ENCODE measurements at regions not wholly inside any gene's neighbourhood (a gene's known extent, or its start where the extent isn't known, plus 50 kb on each side); places are given as distances from the start of the nearest gene placed in this dataset.

DNA sequence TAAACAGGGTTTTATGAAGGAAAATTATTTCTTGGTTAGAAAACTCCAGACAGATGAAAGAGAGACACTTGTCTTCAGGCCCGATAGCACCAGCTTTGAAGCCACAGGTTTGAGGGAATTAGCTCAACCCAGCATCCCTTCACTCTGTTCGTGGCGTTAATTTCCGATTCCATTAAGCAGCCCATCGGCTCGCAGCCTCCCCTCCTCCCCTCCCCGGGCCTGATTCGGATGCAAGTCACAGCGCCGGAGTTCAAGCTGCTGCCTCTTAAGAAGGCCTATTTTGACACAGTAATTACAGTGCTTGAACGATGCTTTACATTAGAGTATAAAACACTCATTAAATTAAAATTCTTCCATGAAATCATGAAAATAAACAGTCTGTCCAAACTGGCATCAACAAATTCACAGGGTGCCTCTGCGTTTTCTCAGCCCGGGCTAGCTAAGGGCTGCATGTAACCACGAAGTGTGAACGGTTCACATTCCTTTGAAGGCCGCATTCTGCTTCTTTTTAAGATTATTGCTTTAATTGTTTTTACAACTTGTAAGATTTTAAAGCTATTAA, 145.8 kb downstream of the DICER1 start:
- no peak overlapping the region for H3K18ac ChIP-seq (ENCODE audit: insufficient read length, low read depth, low read length)
- H2BK15ac ChIP-seq (ENCODE audit: low read depth, low read length), result no peak overlapping the region
- peaks cover 12% of the 10 kb centered on the region for H3K27me3 Mint-ChIP-seq (ENCODE audit: low read depth)
- H2BK5ac ChIP-seq (ENCODE audit: insufficient read length, low read length), result no peak overlapping the region
- H3K4ac ChIP-seq (ENCODE audit: low read depth, low read length), result no peak overlapping the region
- H4K8ac ChIP-seq (replicated peaks; ENCODE audit: insufficient read length, low read depth, low read length), result no peak overlapping the region
- no CpG with 5 or more reads among the region's 16 CpGs for WGBS (ENCODE audit: extremely low coverage, insufficient read length, low lambda C conversion rate)
- no peaks in the 10 kb centered on the region for H4K20me1 ChIP-seq (ENCODE audit: control insufficient read depth, insufficient read depth, insufficient read length)
- TF ChIP-seq, protein P1, sequence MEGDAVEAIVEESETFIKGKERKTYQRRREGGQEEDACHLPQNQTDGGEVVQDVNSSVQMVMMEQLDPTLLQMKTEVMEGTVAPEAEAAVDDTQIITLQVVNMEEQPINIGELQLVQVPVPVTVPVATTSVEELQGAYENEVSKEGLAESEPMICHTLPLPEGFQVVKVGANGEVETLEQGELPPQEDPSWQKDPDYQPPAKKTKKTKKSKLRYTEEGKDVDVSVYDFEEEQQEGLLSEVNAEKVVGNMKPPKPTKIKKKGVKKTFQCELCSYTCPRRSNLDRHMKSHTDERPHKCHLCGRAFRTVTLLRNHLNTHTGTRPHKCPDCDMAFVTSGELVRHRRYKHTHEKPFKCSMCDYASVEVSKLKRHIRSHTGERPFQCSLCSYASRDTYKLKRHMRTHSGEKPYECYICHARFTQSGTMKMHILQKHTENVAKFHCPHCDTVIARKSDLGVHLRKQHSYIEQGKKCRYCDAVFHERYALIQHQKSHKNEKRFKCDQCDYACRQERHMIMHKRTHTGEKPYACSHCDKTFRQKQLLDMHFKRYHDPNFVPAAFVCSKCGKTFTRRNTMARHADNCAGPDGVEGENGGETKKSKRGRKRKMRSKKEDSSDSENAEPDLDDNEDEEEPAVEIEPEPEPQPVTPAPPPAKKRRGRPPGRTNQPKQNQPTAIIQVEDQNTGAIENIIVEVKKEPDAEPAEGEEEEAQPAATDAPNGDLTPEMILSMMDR (conservative IDR thresholded peaks at IDR 0.05), result no peak
- no peak overlapping the region for H3K23ac ChIP-seq (ENCODE audit: insufficient read length, low read depth, low read length)
- H3K4me1 ChIP-seq (ENCODE audit: insufficient read depth, low read length), result no peaks in the 10 kb centered on the region
- no peak overlapping the region for H3K14ac ChIP-seq (ENCODE audit: insufficient read depth, low read length)
- H3K27ac ChIP-seq (ENCODE audit: insufficient read length, low read depth, low read length), result no peak overlapping the region
- H4K5ac ChIP-seq (ENCODE audit: insufficient read length, low read depth, low read length), result no peak overlapping the region
- H3K9ac ChIP-seq (ENCODE audit: extremely low read depth, insufficient read length, low read length), result no peak overlapping the region
- H4K91ac ChIP-seq (ENCODE audit: insufficient read length, low read depth, low read length), result no peak overlapping the region
- no peak overlapping the region for H3K56ac ChIP-seq (ENCODE audit: insufficient read length, low read depth, low read length)
- H3K27me3 ChIP-seq (ENCODE audit: insufficient read depth, low read length), result no peaks in the 10 kb centered on the region
- no peak overlapping the region for H2BK12ac ChIP-seq (ENCODE audit: insufficient read length, low read depth, low read length)
- H3K4me2 ChIP-seq (ENCODE audit: insufficient read depth, insufficient read length, low read length), result no peak overlapping the region
- peaks cover 0 to 10% of the 10 kb centered on the region in 2 experiments; a peak in 3 of 4 replicates for H3K4me1 Mint-ChIP-seq
- no peak overlapping the region for H3T11ph ChIP-seq (ENCODE audit: low read length)
- H3K9me3 ChIP-seq (ENCODE audit: control insufficient read depth, low read depth, low read length), result no peaks in the 10 kb centered on the region
- no peaks in the 10 kb centered on the region for H3K23me2 ChIP-seq (ENCODE audit: insufficient read length, low read depth, low read length, poor library complexity, severe bottlenecking)
- DNase-seq, result no peak
- no peaks in the 10 kb centered on the region for H3K36me3 Mint-ChIP-seq (ENCODE audit: insufficient read depth in 1 of 3, low read depth in 3 of 3)
- no peaks in the 10 kb centered on the region for H3K9me3 Mint-ChIP-seq
- no peak overlapping the region for H3K4me3 Mint-ChIP-seq
- H2AFZ ChIP-seq (ENCODE audit: low read length), result no peak overlapping the region
- H3K79me2 ChIP-seq (ENCODE audit: insufficient read depth, low read length), result no peaks in the 10 kb centered on the region
- H2BK120ac ChIP-seq (ENCODE audit: low read depth, low read length, poor library complexity, severe bottlenecking), result no peak overlapping the region
- no peak overlapping the region for H2BK20ac ChIP-seq (ENCODE audit: low read depth, low read length, poor library complexity, severe bottlenecking)
- H3K79me1 ChIP-seq (ENCODE audit: insufficient read depth, low read depth, low read length, poor library complexity, severe bottlenecking), result no peaks in the 10 kb centered on the region
- H2AK5ac ChIP-seq (ENCODE audit: insufficient read length, low read length), result no peak overlapping the region
- no peak overlapping the region for H3K27ac Mint-ChIP-seq

Data from H9 (cell line).